Cardiac muscle cell (in vitro differentiated cells and primary cell): ENCODE measurements at regions not wholly inside any gene's neighbourhood (a gene's known extent, or its start where the extent isn't known, plus 50 kb on each side); places are given as distances from the start of the nearest gene placed in this dataset.

Experiments used
- DNase-seq, 2 donors: peaks; one replicate each; pipeline versions ENCODE4 v3.0.0 to v3.0.0-alpha.2; 2010 to 2017; ENCODE audit warnings: low read depth in 1 of 2, low spot score in 1 of 2
- H3K27ac ChIP-seq: fragments of 200-600 bp; sonication (generic); 2 replicates; pipeline ENCODE4 v1.5.1; 2016
- H3K27me3 ChIP-seq: fragments of 200-600 bp; sonication (generic); 2 replicates; pipeline ENCODE4 v1.6.0; 2016; ENCODE audit warnings: control low read depth
- H3K36me3 ChIP-seq: fragments of 200-600 bp; sonication (generic); 2 replicates; pipeline ENCODE4 v1.5.1; 2016; ENCODE audit warnings: control low read depth
- H3K4me1 ChIP-seq: fragments of 200-600 bp; sonication (generic); 2 replicates; pipeline ENCODE4 v1.8.1; 2017; ENCODE audit warnings: low read depth, mild to moderate bottlenecking, mixed run types
- H3K4me3 ChIP-seq: fragments of 200-600 bp; sonication (generic); 2 replicates; pipeline ENCODE4 v1.5.1; 2016; ENCODE audit warnings: mild to moderate bottlenecking
- H3K9me3 ChIP-seq: fragments of 200-600 bp; sonication (generic); 2 replicates; pipeline ENCODE4 v1.5.1; 2017; ENCODE audit warnings: low read depth, mild to moderate bottlenecking, control low read depth
- TF ChIP-seq, protein P1 (sequence below): IDR thresholded peaks from 2 replicates; pipeline ENCODE4 v1.5.1; 2012; ENCODE audit warnings: low read depth, mild to moderate bottlenecking, low read length

DNA sequence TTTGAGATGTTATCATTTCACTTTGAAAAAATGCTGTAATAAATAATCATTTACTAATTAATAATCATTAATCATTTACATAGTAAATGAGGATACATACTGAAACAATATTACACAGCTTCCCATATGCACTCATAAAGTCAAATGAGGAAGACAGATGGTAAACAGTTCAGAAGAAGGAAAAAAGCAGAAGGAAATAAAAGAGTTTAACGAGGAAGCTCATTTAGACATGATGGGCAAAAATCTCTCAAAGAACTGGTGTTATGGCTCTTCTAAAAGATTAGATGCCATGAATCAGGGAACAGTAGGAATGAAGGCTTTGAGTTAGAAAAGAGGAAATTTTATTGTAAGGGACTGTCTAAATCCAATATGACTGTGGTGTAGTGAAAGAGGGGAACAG, 347.6 kb downstream of the PTPRC start:
- no peaks in the 10 kb centered on the region for H3K36me3 ChIP-seq
- H3K27ac ChIP-seq, result no peak overlapping the region
- no peak for DNase-seq
- no peaks in the 10 kb centered on the region for H3K27me3 ChIP-seq
- TF ChIP-seq, protein P1, sequence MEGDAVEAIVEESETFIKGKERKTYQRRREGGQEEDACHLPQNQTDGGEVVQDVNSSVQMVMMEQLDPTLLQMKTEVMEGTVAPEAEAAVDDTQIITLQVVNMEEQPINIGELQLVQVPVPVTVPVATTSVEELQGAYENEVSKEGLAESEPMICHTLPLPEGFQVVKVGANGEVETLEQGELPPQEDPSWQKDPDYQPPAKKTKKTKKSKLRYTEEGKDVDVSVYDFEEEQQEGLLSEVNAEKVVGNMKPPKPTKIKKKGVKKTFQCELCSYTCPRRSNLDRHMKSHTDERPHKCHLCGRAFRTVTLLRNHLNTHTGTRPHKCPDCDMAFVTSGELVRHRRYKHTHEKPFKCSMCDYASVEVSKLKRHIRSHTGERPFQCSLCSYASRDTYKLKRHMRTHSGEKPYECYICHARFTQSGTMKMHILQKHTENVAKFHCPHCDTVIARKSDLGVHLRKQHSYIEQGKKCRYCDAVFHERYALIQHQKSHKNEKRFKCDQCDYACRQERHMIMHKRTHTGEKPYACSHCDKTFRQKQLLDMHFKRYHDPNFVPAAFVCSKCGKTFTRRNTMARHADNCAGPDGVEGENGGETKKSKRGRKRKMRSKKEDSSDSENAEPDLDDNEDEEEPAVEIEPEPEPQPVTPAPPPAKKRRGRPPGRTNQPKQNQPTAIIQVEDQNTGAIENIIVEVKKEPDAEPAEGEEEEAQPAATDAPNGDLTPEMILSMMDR, result no peak
- no peaks in the 10 kb centered on the region for H3K4me1 ChIP-seq
- no peaks in the 10 kb centered on the region for H3K9me3 ChIP-seq
- no peak overlapping the region for H3K4me3 ChIP-seq

DNA sequence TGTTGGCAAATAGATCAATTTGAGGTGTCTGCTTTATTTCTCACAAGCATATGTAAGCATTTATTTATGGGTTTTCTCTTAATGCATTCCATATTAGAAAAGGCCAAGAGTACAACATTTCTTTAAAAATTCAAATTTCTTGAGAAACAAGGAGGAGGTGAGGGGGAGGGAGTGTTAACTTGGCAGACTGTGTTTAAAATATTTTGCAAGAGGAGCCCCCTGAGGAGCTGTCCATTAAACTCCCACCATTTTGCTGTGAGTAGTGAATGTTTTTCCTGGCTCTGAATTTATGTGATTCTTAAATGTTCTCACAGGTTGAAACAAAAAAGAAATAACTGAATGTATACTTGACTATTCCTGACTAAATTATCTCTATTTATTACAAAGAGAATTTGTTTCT, 363.8 kb downstream of the PTPRC start:
- no peak overlapping the region for H3K27ac ChIP-seq
- TF ChIP-seq, protein P1, result no peak
- no peaks in the 10 kb centered on the region for H3K4me1 ChIP-seq
- H3K27me3 ChIP-seq, result no peaks in the 10 kb centered on the region
- no peak overlapping the region for H3K4me3 ChIP-seq
- H3K36me3 ChIP-seq, result no peaks in the 10 kb centered on the region
- DNase-seq, result peak in 1 of 2 donors; percentile 67
- no peaks in the 10 kb centered on the region for H3K9me3 ChIP-seq

DNA sequence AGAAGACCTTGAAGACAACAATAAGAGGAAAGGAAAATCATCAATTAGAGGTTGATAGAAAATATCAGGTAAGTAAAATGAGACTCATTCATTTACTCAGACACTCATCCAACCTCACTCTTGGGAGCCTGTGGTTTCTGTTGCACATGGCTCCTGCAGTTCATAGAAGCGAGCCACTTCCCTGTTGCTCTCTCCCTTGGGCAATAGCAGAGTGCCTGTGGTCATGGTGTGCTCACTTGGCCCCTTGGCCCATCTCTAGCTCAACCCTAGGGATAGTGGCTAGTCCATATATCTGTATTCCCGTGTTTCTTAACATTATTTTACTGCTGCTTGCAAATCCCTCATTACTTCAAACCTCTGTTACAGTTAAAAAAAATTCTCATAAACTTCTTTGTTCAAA, 368.6 kb downstream of the PTPRC start:
- peak in 1 of 2 donors; percentile 2 for DNase-seq
- H3K9me3 ChIP-seq, result no peaks in the 10 kb centered on the region
- H3K27me3 ChIP-seq, result no peaks in the 10 kb centered on the region
- H3K4me1 ChIP-seq, result peaks cover 18% of the 10 kb centered on the region
- no peak overlapping the region for H3K27ac ChIP-seq
- TF ChIP-seq, protein P1, result no peak
- H3K36me3 ChIP-seq, result no peaks in the 10 kb centered on the region
- no peak overlapping the region for H3K4me3 ChIP-seq

DNA sequence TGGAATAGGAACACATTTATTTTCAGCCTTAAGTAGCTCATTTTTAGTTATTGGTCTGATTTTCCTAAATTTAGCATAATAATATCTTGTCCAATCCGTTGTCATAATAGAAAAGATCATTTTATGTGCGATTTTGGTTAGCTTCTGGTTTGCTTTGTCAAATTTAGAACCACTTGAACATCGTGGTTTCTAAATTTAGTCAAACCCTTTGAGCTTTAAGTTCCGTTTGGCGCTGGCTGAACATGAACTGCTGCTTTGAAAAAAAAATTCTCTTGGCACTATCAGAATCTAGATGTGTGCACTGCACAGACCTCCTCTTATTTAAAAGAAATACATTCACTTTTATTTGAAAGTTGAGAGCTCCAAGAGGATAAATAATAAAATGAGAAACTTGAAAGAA, 370.6 kb downstream of the PTPRC start:
- H3K4me1 ChIP-seq, result peaks cover 18% of the 10 kb centered on the region
- no peak overlapping the region for H3K4me3 ChIP-seq
- TF ChIP-seq, protein P1, result no peak
- H3K27me3 ChIP-seq, result no peaks in the 10 kb centered on the region
- H3K36me3 ChIP-seq, result no peaks in the 10 kb centered on the region
- H3K27ac ChIP-seq, result peak overlapping the region; percentile 52
- DNase-seq, result peak in 1 of 2 donors; percentile 52
- no peaks in the 10 kb centered on the region for H3K9me3 ChIP-seq

DNA sequence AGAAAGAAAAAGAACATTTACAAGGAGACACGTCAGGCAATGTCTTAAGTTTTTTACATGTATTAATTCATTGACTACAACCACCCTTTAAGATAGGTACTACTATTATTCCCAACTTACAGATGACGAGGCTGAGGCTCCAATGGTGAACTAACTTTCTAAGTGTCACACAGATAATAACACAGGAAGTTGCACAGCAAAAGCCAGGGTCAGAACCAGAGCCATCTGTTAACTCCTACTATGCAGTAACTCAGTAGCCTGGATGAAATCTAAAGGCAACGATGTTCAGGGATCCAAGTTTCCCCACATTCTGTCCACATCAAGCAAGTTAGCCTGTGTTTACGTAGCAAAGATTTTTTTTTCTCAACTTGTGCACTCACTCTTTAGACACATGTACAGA, 371.7 kb downstream of the PTPRC start:
- H3K36me3 ChIP-seq, result no peaks in the 10 kb centered on the region
- peak in 1 of 2 donors; percentile 2 for DNase-seq
- H3K27ac ChIP-seq, result no peak overlapping the region
- TF ChIP-seq, protein P1, result no peak
- no peaks in the 10 kb centered on the region for H3K9me3 ChIP-seq
- peaks cover 18% of the 10 kb centered on the region for H3K4me1 ChIP-seq
- no peaks in the 10 kb centered on the region for H3K27me3 ChIP-seq
- H3K4me3 ChIP-seq, result no peak overlapping the region

DNA sequence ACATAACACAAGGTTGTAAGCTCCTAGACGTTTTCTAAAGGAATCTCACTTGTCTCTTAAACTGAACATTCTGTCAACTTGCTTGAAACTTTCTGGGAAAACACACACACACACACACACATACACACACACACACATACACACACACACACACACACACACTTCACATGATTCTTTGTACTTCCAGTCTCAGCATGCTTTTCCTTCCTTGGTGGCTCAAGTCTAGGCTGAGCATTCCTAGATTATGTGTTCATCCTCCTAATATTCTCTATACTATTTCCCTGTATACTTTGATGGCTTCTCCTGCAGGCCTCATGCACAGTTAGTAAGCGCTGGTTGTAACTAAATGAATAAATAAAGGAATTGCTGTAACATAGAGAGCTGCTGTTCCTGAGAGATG, 372.1 kb downstream of the PTPRC start:
- no peak for DNase-seq
- no peak overlapping the region for H3K27ac ChIP-seq
- no peaks in the 10 kb centered on the region for H3K27me3 ChIP-seq

More for the DNA sequence above, 372.1 kb downstream of the PTPRC start:
- no peaks in the 10 kb centered on the region for H3K36me3 ChIP-seq
- H3K4me1 ChIP-seq, result peaks cover 18% of the 10 kb centered on the region
- no peaks in the 10 kb centered on the region for H3K9me3 ChIP-seq
- no peak overlapping the region for H3K4me3 ChIP-seq
- TF ChIP-seq, protein P1, result no peak
